ENCODE measurements at regions not wholly inside any gene's neighbourhood (a gene's known extent, or its start where the extent isn't known, plus 50 kb on each side); places are given as distances from the start of the nearest gene placed in this dataset.

DNA sequence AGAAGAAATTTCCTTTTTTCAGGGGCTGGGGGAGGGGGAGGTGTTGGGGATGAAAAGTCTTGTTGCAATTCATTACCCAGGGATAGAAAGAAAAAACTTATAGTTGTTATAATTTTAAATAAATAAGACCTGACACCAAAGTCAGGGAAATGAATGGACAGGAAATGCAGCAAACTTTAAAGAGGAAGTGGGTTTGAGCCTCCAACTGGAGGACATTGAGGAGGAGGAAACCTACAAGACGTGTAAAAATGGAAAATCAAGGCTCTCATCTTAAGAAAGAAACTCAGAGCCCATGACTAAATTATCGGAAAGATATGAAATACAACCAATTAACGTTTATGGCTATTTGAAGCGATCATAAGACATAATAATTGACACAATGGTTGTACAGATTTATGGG lies 54.4 kb downstream of the NIBAN1 start:
- DNase-seq (ENCODE audit: low read depth in 4 of 4, low spot score in 1 of 4) = no peak

DNA sequence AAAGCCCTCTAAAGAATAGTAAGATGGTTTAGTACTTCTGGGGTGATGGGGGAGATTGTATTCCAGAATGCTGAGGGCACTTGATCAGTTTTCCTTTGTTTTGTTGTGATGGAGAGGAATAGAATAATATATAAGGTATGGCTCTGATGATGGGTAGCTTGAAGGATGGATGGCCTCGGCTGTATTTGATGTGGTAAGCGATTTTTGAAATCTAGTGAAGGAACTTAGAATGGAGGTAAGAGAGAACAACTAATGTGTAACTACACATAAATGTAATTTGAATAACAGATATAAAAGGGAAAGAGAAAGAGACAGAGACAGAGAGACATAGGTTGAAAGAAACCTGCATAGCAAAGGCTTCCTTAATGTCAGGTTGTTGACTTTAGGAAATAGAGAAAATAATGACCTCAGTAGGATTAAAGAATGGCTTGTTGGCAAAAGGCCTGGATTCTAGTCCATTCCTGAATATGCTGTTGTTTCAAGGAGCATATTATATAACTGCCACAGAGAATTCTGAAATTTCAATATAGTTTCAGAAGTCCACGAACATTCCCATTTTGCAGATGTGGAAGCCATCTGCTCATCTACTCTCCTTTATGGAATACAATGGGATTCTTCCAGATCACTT lies 58.7 kb downstream of the NIBAN1 start:
- DNase-seq (ENCODE audit: low read depth in 4 of 4, low spot score in 1 of 4) = no peak

DNA sequence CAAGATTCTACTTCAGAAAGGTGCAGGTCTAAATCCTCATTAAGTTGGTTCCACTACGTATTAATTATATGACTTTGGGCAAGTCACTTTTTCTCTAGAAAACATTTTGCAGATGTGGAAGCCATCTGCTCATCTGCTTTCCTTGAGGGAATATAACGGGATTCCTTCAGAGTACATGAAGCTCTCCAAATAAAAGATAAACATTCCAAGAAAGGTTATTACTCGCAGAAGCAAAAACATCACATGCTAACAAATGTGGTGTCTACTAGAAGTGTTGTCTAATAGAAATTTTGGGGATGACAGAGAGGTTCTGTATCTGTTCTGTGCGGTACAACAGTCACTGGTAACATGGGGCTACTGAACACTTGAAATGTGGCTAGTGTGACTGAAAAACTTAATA lies 60.2 kb downstream of the NIBAN1 start:
- no peak for DNase-seq (ENCODE audit: low read depth in 4 of 4, low spot score in 1 of 4)

DNA sequence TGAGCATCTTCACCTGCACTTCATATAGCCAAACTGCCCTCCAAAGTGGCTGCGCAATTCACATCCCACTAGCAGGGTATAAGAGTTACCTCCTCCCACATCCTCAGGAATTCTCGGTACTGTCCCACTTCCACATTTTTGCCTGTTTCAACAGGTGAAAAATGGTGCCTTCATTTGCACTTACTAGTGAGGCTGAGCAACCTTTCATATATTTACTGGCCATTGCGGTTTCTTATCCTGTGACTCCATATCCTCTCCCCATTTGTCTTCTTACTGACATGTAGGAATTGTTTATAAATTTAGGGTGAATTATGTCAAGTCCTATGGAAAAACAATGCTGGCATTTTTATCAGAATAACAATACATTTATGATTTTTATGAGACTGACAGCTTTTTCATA lies 61.9 kb downstream of the NIBAN1 start:
- DNase-seq (ENCODE audit: low read depth in 4 of 4, low spot score in 1 of 4) = no peak

DNA sequence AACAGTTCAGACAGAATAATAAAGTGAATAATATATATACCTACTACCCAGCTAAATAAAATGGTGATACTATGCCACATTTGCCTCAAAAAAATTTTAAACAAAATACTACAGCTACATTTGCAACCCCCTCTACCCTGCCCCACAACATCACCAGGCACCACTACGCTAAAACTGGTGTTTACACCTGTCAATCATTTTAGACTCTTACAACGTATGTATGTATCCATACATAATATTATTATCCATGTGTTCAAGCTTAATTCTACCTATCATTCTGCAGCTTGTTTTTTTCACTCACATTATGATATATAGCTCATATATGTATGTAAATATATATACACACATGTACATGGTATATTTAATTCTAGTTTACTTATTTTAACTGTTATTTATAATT lies 62.5 kb downstream of the NIBAN1 start:
- no peak for DNase-seq (ENCODE audit: low read depth in 4 of 4, low spot score in 1 of 4)

DNA sequence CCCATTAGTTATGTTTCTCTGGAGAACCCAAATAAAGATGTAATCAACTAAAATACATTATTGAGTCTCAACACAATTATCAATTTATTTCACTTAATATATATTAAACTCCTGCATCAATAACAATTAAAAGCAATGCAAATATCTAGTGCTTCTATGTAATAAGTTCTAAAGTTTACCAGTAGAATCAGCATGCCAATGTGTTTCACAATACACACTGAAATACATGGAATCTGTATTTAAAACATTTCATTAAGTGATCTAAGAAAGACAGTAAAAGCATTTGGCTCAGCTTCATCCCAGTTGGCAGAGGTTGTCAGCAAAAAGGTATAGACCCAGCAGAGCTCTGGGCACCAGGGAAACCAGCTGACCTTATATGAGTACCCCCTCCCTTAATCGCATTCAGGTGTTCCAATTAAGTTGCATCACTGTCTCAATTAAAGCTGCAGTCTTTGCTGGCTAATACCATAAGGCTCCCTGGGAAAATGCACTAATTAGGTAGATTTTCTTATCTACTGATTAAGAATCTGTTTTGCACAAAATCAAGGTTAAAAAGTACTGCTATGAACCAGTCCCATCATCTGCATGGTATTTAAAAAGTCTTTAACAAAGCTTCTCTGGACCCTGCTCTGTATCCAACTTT lies 63.1 kb downstream of the NIBAN1 start:
- no peak for DNase-seq (ENCODE audit: low read depth in 4 of 4, low spot score in 1 of 4)

DNA sequence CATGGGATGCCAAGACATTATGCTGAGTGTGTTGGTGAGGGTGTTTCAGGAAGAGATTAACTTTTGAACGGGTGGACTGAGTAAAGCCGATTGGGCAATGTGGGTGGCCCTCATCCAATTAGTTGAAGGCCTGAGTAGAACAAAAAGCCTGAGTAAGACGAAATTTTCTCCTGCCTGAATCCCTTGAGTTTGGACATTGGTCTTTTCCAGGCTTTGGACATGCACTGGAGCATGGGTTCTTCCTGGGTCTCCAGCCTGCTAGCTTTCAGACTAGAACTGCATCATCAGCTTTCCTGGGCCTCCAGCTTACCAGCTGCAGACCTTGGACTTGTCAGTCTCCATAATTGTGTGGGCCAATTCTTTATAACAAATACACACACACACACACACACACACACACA lies 63.6 kb downstream of the NIBAN1 start:
- DNase-seq (ENCODE audit: low read depth in 4 of 4, low spot score in 1 of 4) = no peak

DNA sequence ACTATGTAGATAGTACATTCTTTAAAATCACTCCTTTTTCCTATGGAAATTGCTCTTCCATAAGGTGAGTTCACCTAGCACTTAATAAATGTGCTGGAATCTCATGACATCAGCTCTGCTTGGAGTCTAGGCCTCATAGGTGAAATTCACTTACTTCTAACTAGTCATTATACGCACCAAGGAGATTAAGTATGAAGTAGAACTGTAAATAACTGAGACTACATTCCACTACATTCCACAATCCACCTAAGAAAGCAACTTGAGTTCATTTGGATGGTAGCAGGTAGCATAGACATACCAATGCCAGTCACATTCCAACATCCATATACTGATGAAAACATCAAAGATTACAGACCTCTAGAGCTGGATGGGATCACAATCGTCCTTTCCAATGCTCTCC lies 64.3 kb downstream of the NIBAN1 start:
- no peak for DNase-seq (ENCODE audit: low read depth in 4 of 4, low spot score in 1 of 4)

DNA sequence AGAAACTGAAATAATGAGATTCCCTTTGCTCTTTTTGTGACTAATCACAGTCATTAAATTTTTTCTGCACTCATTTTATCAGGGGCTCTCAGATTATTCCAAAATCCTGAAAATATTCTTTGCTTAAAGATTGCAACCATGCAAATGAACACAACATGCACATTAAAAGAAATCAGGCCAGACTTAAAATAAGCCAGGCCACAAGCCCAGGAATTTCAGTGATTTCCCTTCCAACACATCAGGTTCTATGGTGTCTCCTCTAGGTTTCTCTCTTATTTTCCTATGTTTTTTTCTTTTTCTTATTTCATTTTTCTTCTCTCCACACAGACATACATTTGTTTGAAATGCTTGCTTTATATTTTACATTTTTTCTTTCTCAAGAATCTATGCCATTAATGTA lies 65.3 kb downstream of the NIBAN1 start:
- DNase-seq (ENCODE audit: low read depth in 4 of 4, low spot score in 1 of 4) = no peak

DNA sequence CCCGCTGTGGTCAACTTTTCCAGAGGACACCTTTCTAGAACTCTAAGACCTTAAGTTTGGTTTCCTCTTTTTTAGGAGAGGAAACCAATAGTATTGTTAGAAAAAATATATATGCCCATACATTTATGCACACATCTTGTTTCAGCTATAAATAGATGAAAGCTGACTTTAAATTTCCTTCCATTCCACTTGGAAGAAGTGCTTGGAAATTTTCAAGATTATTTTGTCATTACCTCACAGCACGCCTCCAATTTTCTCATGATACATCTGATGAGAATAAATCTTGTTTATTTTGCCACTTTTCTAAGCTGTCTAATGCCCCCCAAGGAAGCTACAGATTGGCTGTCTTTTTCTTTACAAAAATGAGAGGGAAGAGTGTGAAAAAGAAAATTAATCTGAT lies 65.8 kb downstream of the NIBAN1 start:
- DNase-seq (ENCODE audit: low read depth in 4 of 4, low spot score in 1 of 4) = no peak

DNA sequence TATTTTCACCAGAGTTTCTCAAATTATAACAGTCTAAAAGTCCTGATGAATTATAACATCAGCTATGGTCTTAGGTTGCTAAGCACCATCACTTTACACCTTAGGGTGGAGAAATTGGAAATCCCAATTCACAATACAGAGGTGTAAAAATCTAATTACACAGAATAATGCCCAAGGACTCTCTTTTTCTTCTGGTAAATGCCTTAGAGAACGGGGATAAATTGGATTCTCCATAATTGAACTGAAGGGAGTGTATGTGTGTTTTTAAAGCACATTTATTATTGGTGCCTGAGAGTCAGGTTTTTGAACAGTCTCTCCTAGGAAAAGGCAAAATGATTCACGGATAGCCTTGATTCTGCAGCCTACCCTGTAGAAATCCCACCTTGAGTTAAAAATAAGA lies 66.8 kb downstream of the NIBAN1 start:
- no peak for DNase-seq (ENCODE audit: low read depth in 4 of 4, low spot score in 1 of 4)

DNA sequence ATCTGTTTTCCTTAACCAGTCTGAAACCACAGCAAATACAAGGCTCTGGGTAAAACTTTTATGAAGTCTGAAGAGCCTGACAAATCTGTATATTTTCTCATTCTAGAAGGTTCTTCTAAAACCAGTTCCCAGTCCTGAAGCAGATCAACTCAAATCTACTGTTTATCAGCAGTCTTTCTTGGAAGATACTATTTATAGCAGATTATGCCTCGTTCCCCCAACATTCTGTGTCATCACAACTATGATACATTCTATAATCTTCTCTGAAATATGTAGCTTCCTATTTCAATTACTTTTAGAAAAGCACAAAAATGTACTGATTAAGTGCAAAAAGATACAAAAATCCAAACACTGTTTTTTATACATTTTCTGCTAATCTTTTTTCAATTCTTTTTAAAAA lies 67.5 kb downstream of the NIBAN1 start:
- DNase-seq (ENCODE audit: low read depth in 4 of 4, low spot score in 1 of 4) = no peak

DNA sequence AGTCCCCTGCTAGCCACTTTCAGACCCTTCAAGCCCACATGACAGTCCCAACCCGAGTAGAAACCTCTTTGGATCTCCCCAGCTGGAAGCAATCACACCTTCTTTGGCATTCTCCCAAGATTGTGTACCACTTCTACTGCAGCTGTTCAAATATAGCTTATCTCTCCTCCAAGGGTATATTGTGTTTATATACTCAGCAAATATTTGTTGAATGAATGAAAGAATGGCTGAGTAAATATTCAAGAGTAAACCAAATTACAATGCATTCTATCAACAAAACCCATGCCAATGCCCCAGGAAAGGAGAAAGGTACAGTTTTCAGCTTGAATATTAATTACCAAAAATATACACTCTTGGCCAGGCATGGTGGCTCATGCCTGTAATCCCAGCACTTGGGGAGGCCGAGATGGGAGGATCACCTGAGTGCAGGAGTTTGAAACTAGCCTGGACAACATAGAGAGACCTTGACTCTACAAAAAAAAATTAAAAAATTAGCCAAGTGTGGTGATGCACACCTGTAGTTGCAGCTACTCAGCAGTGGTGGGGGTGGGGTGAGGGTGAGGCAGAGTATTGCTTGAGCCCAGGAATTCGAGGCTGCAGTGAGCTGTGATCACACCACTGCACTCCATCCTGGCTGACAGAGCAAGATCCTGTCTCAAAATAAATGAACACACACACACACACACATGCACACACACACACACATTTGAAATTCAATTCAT lies 68.5 kb downstream of the NIBAN1 start:
- no peak for DNase-seq (ENCODE audit: low read depth in 4 of 4, low spot score in 1 of 4)

DNA sequence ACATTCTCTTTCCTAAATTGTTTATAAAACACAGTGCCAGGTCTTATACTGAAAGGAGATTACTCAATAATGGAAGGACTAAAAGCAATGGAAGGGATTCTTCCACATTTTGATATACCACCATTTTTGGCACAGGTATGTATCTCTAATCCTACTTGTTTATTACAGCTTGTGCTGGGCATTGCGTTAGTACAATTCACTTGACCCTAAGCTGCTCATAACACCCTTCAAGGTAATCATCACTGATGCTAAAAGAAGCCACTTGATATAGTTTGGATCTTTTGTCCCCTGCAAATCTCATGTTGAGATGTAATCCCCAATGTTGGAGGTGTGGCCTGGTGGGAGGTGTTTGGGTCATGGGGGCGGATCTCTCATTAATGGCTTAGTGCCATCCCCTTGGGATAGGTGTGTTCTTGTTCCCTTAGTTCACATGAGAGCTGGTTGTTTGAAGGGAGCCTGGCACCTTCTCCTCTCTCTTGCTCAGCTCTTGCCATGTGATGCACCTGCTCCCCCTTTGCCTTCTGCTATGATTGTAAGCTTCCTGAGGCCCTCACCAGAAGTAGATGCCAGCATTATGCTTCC lies 71.1 kb downstream of the NIBAN1 start:
- no peak for DNase-seq (ENCODE audit: low read depth in 4 of 4, low spot score in 1 of 4)

DNA sequence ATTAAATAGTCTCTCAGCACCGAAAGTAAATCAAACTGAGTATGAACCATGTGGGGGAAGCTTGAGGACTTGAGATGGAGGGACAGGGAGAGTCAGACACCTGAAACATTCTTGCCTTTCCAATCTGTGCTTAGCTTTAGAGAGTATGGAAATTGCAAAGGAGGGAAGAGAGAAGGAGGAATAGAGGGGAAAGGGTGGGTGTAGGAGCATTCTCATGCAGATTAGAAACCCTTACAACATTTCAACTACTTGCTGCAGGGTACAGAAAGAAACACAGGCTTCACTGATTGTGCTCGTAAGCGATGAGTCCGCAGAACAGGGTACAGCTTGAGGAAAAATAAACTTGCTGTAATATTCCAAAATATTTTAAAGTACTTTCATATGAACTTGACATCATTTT lies 73.8 kb downstream of the NIBAN1 start:
- DNase-seq (ENCODE audit: low read depth in 4 of 4, low spot score in 1 of 4) = no peak

DNA sequence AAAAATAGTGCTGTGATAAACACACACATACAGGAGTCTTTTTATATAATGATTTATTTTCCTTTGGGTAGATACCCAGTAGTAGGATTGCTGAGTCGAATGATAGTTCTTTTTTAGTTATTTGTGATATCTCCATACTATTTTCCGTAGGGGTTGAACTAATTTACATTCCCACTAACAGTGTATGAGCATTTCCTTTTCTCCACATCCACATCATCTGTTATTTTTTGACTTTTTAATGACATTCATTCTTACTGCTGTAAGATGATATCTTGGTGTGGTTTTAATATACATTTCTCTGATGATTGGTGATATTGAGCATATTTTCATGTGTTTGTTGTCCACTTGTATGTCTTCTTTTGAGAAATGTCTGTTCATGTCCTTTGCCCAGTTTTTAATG lies 78.3 kb downstream of the NIBAN1 start:
- no peak for DNase-seq (ENCODE audit: low read depth in 4 of 4, low spot score in 1 of 4)

DNA sequence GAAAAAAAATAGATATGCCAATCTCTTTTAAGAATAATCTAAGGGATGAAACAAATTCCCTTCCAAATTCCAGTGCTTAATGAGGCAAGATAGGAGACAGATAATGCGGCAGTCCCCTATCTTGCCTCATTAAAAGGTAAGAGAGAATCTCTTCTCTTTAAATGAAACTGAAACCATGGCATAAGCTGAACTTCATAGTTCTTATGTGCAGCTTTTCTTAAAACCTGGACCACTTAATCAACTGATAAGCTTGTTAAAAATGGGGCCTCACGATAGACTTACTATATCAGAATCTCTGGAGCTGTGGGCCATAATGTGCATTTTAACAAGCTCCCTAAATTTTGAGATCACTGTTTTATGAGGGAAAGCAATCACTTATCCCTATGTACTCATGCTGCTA lies 79.2 kb downstream of the NIBAN1 start:
- DNase-seq (ENCODE audit: low read depth in 4 of 4, low spot score in 1 of 4) = no peak

DNA sequence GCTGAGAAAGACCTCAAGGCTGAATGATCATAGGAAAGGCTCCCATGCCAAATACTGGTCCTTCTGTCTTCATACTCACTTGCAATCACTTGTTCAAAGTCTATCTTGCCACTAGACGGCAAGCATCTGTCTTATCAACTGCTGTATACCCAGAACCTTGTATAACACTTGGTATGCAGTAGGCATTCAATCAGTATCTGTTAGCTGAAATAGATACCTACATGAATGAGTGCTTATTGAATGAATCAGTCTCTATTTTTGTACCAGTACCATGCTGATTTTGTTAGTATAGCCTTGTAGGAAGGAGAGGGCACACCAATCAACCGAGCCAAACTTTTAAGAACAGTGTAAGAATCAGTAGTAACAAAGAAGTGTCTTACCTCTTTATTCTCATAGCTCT lies 80.6 kb downstream of the NIBAN1 start:
- no peak for DNase-seq (ENCODE audit: low read depth in 4 of 4, low spot score in 1 of 4)

DNA sequence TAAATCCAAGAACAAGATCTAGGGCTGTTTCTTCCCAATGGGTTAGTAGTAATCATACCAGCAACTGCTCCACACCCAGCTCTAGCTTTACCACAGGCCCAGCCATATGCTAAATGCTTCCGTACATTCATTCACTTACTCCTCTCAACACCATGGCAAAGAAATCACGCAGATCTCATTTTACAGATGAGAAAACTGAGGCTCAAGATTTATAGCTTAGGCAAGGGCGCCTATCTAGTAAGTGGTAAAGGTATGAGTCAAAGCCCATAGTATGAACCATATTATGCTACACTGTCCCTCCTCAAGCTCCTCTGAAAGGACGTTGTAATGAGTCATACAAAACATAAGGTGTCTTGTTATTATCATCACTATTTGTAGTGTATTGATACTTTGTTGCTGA lies 82.2 kb downstream of the NIBAN1 start:
- DNase-seq (ENCODE audit: low read depth in 4 of 4, low spot score in 1 of 4) = no peak

DNA sequence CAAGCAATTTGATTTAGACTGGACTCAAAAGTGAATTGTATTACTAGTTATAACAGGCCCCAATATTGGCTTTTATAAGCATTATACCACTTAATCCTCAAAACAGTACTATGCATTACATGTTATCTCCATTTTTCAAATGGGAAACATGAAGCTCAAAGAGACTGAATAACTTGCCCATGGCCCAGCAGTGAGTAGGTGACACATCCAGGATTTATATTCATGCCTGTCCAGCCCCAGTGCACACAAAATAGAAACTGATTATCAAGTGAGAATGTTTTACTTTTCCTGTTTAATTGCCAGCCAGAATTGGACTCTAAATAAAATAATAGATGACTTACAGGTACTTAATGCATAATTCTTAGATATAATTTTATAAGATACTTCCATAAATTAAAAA lies 82.9 kb downstream of the NIBAN1 start:
- DNase-seq (ENCODE audit: low read depth in 4 of 4, low spot score in 1 of 4) = no peak

DNA sequence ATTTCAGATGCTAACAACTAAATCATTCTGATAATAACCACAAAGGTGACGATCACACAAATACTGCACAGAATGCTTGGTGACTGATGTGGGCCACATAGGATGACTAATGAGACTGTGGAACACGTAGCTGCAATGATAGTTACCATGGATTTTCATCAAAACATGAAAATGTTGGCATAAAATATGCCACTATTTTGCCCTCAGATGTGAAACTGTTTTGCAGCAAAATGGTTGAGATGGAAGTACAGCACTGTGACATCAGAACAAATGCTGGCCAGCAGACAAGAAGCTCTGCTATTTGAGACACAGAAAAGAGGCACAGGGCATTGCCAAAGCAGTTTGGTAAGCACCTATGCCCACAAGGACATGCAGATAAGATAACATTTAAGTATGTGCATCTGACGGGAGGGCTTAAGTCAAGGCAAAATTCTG lies 83.8 kb downstream of the NIBAN1 start:
- DNase-seq (ENCODE audit: low read depth in 4 of 4, low spot score in 1 of 4) = no peak

DNA sequence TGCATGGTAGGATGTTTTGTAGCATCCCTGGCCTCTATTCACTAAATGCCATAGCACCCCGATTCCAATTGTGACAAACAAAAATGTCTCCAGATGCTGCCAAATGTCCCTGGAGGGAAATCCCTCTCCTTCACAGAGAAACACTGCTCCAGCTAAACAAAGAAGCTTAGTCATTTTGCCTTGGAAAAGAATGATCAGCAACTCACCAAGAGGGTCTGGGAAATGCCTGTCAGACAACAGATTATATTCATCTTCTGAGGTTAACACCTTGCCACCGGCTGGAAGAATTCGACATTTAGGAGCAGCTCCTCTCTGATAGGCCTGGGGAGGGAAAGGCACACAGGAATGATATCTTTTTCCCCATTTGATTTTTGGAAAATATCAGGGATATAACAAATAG lies 84.4 kb downstream of the NIBAN1 start:
- DNase-seq (ENCODE audit: low read depth in 4 of 4, low spot score in 1 of 4) = no peak
